GM18870 (cell line): ENCODE measurements at regions not wholly inside any gene's neighbourhood (a gene's known extent, or its start where the extent isn't known, plus 50 kb on each side); places are given as distances from the start of the nearest gene placed in this dataset.

ENCODE experiments used
- ATAC-seq: cut with Tn5 transposase; IDR thresholded peaks from one replicate; pipeline ENCODE4 v1.9.1; 2021; ENCODE audit warnings: moderate library complexity; ENCODE audit not compliant: unreplicated experiment

GRCh38 chr13:109537584-109537983 is 248.8 kb downstream of the IRS2 start:
- no peak for ATAC-seq

GRCh38 chr13:109533350-109533749 is 253.0 kb downstream of the IRS2 start:
- ATAC-seq, result no peak

- no peak for ATAC-seq
Measured at GRCh38 chr13:109529964-109530363, 256.4 kb downstream of the IRS2 start.

GRCh38 chr13:109521719-109522118 is 264.7 kb downstream of the IRS2 start:
- no peak for ATAC-seq

- ATAC-seq, result no peak
Measured at GRCh38 chr13:109517517-109517916, 268.9 kb downstream of the IRS2 start.

DNA sequence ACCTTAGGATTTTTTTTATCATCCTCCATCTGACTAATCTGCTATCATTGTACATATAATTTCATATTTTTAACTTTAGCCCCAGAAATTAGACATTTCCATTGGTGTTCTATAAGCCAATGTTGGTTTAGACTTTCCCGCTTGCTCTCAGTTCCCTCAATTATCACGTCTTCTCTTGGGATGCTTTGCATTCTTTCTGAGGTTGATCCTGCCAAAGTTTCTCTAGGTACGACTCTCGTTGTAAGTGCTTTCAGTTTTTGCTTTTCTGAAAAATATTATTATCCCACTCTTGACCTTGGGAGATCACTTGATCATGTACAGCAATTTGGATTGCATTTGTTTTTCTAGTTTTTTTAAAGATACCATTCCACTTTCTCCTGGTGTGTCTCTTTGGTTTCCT is 270.2 kb downstream of the IRS2 start:
- no peak for ATAC-seq

- ATAC-seq, result no peak
Measured at GRCh38 chr13:109510013-109510412, 276.4 kb downstream of the IRS2 start.

DNA sequence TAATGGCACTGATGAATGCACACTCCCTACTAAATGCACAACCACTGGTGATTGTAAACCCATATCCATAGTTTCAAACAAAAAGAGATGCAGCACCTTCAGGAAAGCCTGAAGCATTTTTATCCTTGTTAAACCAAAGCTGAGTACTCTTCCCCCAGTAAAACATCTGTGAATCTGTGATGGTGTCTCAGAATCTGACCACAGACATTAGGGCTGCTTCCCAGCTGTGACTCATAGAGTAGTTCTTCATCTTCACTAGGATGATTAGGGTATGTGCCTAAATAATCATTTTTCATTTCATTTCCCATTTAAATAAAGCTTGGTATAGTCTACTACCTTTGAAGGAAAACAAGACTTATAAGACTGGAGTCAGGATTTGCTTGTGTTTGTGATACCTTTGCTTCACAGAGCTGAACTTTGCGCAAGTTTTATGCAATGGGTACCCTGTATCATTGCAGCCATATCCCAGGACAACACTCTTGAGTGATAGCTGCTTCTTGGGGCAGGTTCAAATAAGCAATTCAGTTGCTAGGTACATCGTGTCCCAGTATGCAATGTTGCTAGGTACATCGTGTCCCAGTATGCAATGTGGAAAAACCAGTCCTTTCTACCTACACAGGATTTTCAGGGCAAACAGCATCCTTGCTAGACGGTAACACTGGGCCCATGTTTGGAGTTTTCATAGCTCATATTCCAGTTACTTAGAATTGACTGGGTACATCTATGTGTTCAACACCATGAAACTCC is 277.1 kb downstream of the IRS2 start:
- no peak for ATAC-seq

- no peak for ATAC-seq
Measured at GRCh38 chr13:109500146-109500773, 286.1 kb downstream of the IRS2 start.

DNA sequence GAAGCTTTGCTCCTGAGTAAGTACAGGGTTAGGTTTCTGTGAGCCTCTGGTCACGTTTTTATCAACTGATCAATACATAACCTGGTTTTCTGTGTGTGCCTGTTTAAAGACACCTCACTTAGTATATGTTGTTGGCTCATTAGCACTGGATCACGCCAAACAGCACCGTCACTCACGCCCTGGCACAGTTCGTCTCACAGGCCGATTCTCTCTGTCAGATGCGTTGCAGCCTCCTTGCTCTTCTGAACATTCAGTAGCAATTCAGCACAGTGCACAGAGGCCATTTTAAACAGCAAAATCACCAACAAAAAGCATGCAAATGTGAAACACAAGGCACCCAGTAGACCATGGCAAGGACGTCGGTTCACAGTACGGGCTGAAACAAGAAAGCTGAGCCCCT is 288.5 kb downstream of the IRS2 start:
- no peak for ATAC-seq

DNA sequence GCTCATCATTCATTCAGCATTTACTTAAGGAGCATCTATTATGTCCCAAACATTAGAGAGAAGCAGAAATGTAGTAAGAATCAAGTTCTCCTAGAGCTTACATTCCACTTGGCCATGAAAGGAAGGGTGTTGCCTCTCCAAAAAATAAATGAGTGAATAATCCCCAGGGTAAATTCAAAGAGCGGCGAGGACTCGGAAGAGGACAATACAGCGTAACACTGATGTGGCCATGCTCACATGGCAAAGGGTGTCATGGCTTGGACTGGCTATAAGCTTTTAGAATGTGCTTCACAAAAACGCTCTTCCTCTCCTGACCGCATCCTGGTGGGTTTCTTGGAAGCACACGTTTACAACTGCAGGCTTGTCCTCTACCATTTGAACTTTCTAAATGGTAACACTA is 290.2 kb downstream of the IRS2 start:
- ATAC-seq, result no peak

GRCh38 chr13:109494925-109495369 is 291.4 kb downstream of the IRS2 start:
- no peak for ATAC-seq

DNA sequence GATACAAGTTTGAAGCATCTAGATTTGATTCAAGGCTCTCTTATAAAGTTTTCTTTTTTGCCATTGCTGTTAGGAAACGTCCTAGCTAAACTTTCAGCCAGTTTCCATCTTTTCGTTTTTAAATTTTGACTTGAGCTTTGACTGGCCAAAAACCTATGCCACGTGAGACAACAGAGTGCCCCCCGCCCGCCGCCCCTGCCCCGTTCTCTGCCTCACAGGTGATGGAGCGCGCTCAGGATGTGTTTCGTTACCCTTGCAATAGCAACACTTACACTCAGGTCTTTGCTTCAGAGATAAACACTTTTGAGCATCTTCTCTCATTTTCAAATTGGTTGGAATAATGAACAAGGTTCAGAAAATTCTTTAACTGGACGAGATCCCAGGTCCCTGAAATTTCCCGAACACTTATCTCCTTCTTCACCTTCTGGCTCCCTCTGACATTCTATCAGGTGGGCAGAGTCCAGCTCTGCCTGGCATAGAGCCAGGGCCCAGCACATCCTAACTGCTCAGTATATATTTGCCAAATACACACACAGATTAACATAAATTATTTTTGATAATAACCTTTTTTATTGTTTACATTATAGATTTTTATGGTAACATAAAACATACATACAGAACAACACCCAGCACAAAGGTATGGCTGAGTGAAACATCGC is 301.1 kb downstream of the IRS2 start:
- ATAC-seq, result no peak

GRCh38 chr13:109483284-109483683 is 303.1 kb downstream of the IRS2 start:
- no peak for ATAC-seq

GRCh38 chr13:109481040-109481439 is 305.3 kb downstream of the IRS2 start:
- no peak for ATAC-seq

DNA sequence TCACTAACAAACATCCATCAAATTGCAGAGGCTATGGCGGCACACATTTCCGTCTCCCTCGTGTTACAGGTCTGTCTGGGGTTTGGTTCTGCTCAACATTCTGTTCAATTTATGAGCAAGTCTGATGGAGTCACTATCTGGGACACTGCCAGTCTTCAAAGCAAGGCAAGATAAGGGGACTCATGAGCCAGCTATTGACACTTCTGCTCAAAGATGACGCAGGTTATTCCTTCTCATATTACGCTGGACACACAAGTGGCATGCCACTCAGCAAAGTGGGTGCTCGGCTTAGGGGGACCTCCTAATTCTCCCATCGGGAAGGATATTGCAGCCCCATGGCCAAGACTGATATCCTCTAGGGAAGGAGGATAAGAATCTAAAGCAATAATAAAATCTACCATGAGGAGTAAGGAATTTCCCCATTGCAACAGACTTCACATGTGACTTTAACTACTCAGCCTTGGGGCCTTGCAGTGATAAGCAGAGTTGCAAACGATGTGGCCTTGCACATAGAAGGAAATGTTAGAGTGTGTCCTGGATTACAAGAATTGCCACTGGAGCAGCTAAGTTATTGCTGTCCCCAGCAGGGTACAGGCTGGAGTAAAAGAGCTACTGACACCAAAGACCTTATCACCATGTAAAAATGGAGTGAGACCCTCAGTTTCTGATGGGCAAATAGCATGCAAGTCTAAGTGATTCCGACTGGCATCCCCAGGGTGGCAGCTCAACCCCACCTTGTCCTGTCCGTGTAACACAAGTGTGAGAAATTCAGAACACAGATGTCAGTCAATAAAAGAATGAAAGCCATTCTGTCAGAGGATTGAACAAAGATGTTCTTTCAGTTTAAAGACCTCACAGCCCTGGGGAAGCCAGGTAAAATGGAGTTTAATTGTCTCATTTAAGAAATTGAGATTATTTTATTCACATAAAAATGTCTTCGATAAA is 306.1 kb downstream of the IRS2 start:
- ATAC-seq, result no peak

GRCh38 chr13:109479534-109479933 is 306.8 kb downstream of the IRS2 start:
- no peak for ATAC-seq

GRCh38 chr13:109476001-109476400 is 310.4 kb downstream of the IRS2 start:
- ATAC-seq, result no peak

DNA sequence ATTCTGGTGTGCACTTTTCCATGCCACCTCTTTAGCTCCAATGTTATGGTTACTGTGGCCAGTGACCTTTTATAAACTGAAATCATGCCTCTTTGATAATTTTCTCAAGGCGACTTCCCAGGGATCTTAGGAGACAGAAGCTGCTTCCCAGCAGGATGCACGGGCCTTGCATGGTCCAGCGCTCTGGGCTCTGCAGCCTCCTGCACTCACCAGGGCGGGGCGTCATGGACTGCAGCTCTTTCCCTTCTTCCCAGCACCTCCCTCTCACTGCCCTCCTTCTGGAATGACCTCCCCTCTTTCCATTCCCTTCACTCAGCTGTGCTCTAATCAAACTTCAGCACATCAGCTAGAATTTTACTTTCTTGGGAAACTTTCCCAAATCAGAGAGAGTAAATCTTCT is 318.3 kb downstream of the IRS2 start:
- ATAC-seq, result no peak

- no peak for ATAC-seq
Measured at GRCh38 chr13:109465148-109465547, 321.2 kb downstream of the IRS2 start.
